ENCODE measurements at regions not wholly inside any gene's neighbourhood (a gene's known extent, or its start where the extent isn't known, plus 50 kb on each side); places are given as distances from the start of the nearest gene placed in this dataset.

- no peaks in the 10 kb centered on the region for H3K79me2 ChIP-seq (ENCODE audit: low read length)
- H3K27me3 ChIP-seq (replicated peaks; ENCODE audit: insufficient read depth, low read length) = no peaks in the 10 kb centered on the region
- H3K36me3 ChIP-seq (replicated peaks; ENCODE audit: insufficient read depth, low read length) = no peaks in the 10 kb centered on the region
- no peak overlapping the region for H3K9ac ChIP-seq (ENCODE audit: low read length)
- H3K4me1 ChIP-seq (ENCODE audit: low read length) = no peaks in the 10 kb centered on the region
- H3K27ac ChIP-seq (ENCODE audit: low read length) = no peak overlapping the region
- no peaks in the 10 kb centered on the region for H3F3A ChIP-seq (ENCODE audit: insufficient read depth, low read length)
- TF ChIP-seq EZH2phosphoT487 (IDR thresholded peaks at IDR 0.05; ENCODE audit: low read length) (no peak), EZH2 (optimal IDR thresholded peaks at IDR 0.05; ENCODE audit: low read depth, low read length) (no peak), CTCF (IDR thresholded peaks at IDR 0.05; ENCODE audit: low read length) (no peak)
- H4K20me1 ChIP-seq (ENCODE audit: insufficient read depth, low read length) = no peaks in the 10 kb centered on the region
- no peaks in the 10 kb centered on the region for H3K9me2 ChIP-seq (replicated peaks; ENCODE audit: insufficient read depth, low read length)
- no peak overlapping the region for H2AFZ ChIP-seq (ENCODE audit: low read length)
- H3K4me2 ChIP-seq (ENCODE audit: low read depth, low read length) = no peak overlapping the region
- DNase-seq = no peak
- no peaks in the 10 kb centered on the region for H3K9me3 ChIP-seq (replicated peaks; ENCODE audit: insufficient read depth, low read length)
- no peak overlapping the region for H3K4me3 ChIP-seq (ENCODE audit: low read length)
Measured at GRCh38 chr6:85134172-85134571, 315.7 kb upstream of the NT5E start.

GRCh38 chr6:85132091-85132490, 317.8 kb upstream of the NT5E start:
- H3K9me3 ChIP-seq (replicated peaks; ENCODE audit: insufficient read depth, low read length) = no peaks in the 10 kb centered on the region
- H3K27ac ChIP-seq (ENCODE audit: low read length) = no peak overlapping the region
- no peaks in the 10 kb centered on the region for H3K4me1 ChIP-seq (ENCODE audit: low read length)
- no peaks in the 10 kb centered on the region for H3K36me3 ChIP-seq (replicated peaks; ENCODE audit: insufficient read depth, low read length)
- H3K79me2 ChIP-seq (ENCODE audit: low read length) = no peaks in the 10 kb centered on the region
- TF ChIP-seq EZH2phosphoT487 (IDR thresholded peaks at IDR 0.05; ENCODE audit: low read length) (no peak), EZH2 (optimal IDR thresholded peaks at IDR 0.05; ENCODE audit: low read depth, low read length) (no peak), CTCF (IDR thresholded peaks at IDR 0.05; ENCODE audit: low read length) (no peak)
- no peaks in the 10 kb centered on the region for H3K9me2 ChIP-seq (replicated peaks; ENCODE audit: insufficient read depth, low read length)
- H2AFZ ChIP-seq (ENCODE audit: low read length) = no peak overlapping the region
- no peak overlapping the region for H3K4me3 ChIP-seq (ENCODE audit: low read length)
- no peak overlapping the region for H3K9ac ChIP-seq (ENCODE audit: low read length)
- no peaks in the 10 kb centered on the region for H4K20me1 ChIP-seq (ENCODE audit: insufficient read depth, low read length)
- H3K4me2 ChIP-seq (ENCODE audit: low read depth, low read length) = no peak overlapping the region
- H3K27me3 ChIP-seq (replicated peaks; ENCODE audit: insufficient read depth, low read length) = no peaks in the 10 kb centered on the region
- no peaks in the 10 kb centered on the region for H3F3A ChIP-seq (ENCODE audit: insufficient read depth, low read length)
- no peak for DNase-seq

GRCh38 chr6:85130743-85131142, 319.1 kb upstream of the NT5E start:
- Histone ChIP-seq H3K79me2 (ENCODE audit: low read length) (no peaks in the 10 kb centered on the region), H3F3A (ENCODE audit: insufficient read depth, low read length) (no peaks in the 10 kb centered on the region), H3K4me1 (ENCODE audit: low read length) (no peaks in the 10 kb centered on the region), H3K27me3 (replicated peaks; ENCODE audit: insufficient read depth, low read length) (no peaks in the 10 kb centered on the region), H4K20me1 (ENCODE audit: insufficient read depth, low read length) (no peaks in the 10 kb centered on the region), H3K9ac (ENCODE audit: low read length) (no peak overlapping the region), H3K4me3 (ENCODE audit: low read length) (no peak overlapping the region), H3K36me3 (replicated peaks; ENCODE audit: insufficient read depth, low read length) (no peaks in the 10 kb centered on the region), H3K4me2 (ENCODE audit: low read depth, low read length) (no peak overlapping the region), H3K27ac (ENCODE audit: low read length) (no peak overlapping the region), H2AFZ (ENCODE audit: low read length) (no peak overlapping the region), H3K9me2 (replicated peaks; ENCODE audit: insufficient read depth, low read length) (no peaks in the 10 kb centered on the region), H3K9me3 (replicated peaks; ENCODE audit: insufficient read depth, low read length) (no peaks in the 10 kb centered on the region)
- TF ChIP-seq EZH2phosphoT487 (IDR thresholded peaks at IDR 0.05; ENCODE audit: low read length) (no peak), CTCF (IDR thresholded peaks at IDR 0.05; ENCODE audit: low read length) (no peak), EZH2 (optimal IDR thresholded peaks at IDR 0.05; ENCODE audit: low read depth, low read length) (no peak)
- no peak for DNase-seq
